K562 (cell line): ENCODE measurements at regions not wholly inside any gene's neighbourhood (a gene's known extent, or its start where the extent isn't known, plus 50 kb on each side); places are given as distances from the start of the nearest gene placed in this dataset.

Experiments used
- ATAC-seq: fragments of 200-7000 bp; cut with Tn5 transposase; 3 replicates; pipeline ENCODE4 v1.9.1; 2020; ENCODE audit warnings: moderate library complexity
- BruUV-seq: library from RNA; stranded (reverse); fragments of 400-500 nt; replicated peaks from 2 replicates; lab custom pipeline; 2021; lab: Mats Ljungman, UMichigan
- CTCF ChIA-PET: fragments of 300-600 bp; formaldehyde crosslinking; extraction: SDS; loops from one replicate; lab custom pipeline; 2021; ENCODE audit warnings: low intra/inter-chr PET ratio; lab: Yijun Ruan, JAX
- POLR2A ChIA-PET: fragments of 300-600, 350-650 bp; sonication (Branson Sonifier 250); formaldehyde crosslinking; extraction: SDS; loops from one replicate; lab custom pipeline; 2021; ENCODE audit warnings: antibody characterized with exemption, inconsistent platforms; lab: Yijun Ruan, JAX
- DNase-seq, 4 experiments: peaks; one replicate each; pipeline versions ENCODE4 v3.0.0 to v3.0.0-alpha.2; 2011 to 2018; ENCODE audit warnings: low spot score in 3 of 4, mixed read lengths in 3 of 4; ENCODE audit errors: extremely low read depth in 1 of 4
- FAIRE-seq: peaks from 2 replicates; lab custom pipeline; 2011; peaks lifted over from hg19 to GRCh38; lab: Jason Lieb, UNC
- H2AFZ ChIP-seq: 2 replicates; pipeline ENCODE4 v1.6.0; 2011; ENCODE audit warnings: low read depth, low read length, control low read depth, inconsistent platforms
- H3K27ac ChIP-seq: fragments of 200-600 bp; 3 replicates; pipeline ENCODE4 v1.8.0; 2011; ENCODE audit warnings: low read depth, mild to moderate bottlenecking, control low read depth, inconsistent platforms, low read length, moderate library complexity, mixed read lengths; ENCODE audit errors: extremely low read depth
- H3K27me3 ChIP-seq, 2 experiments: fragments of 300-600 bp in 1 of 2; 2 replicates in 1 of 2; 3 replicates in 1 of 2; pipeline versions ENCODE4 v1.6.0 to v1.8.0; 2011; ENCODE audit warnings: inconsistent platforms in 2 of 2, low read length in 2 of 2, mild to moderate bottlenecking in 1 of 2, mixed read lengths in 1 of 2, moderate library complexity in 1 of 2; ENCODE audit not compliant: control insufficient read depth in 2 of 2, insufficient read depth in 2 of 2
- H3K36me3 ChIP-seq: fragments of 300-600 bp; 3 replicates; pipeline ENCODE4 v1.8.0; 2011; ENCODE audit warnings: mild to moderate bottlenecking, low read length, inconsistent platforms; ENCODE audit not compliant: control insufficient read depth, insufficient read depth
- H3K4me1 ChIP-seq, 2 experiments: fragments of 200-600 bp in 1 of 2; replicated peaks in 1 of 2; 2 replicates in 1 of 2; 3 replicates in 1 of 2; pipeline versions ENCODE4 v1.5.1 to v1.8.0; 2011; ENCODE audit warnings: inconsistent platforms in 2 of 2, low read length in 2 of 2, mild to moderate bottlenecking in 1 of 2, mixed read lengths in 1 of 2, moderate library complexity in 1 of 2; ENCODE audit not compliant: control insufficient read depth in 2 of 2, insufficient read depth in 2 of 2
- H3K4me2 ChIP-seq: 2 replicates; pipeline ENCODE4 v1.6.1; 2011; ENCODE audit warnings: low read length, control low read depth, inconsistent platforms, mixed read lengths; ENCODE audit not compliant: insufficient read depth
- H3K4me3 ChIP-seq: fragments of 200-600 bp; sonication (generic), shearing (Covaris generic); 2 replicates; pipeline ENCODE4 v1.5.1; 2016; ENCODE audit warnings: control low read depth, inconsistent platforms
- H3K79me2 ChIP-seq: fragments of 200-600 bp; 3 replicates; pipeline ENCODE4 v1.8.0; 2011; ENCODE audit warnings: low read length, inconsistent platforms; ENCODE audit not compliant: control insufficient read depth, insufficient read depth
- H3K9ac ChIP-seq, 2 experiments: 2 replicates each; pipeline versions ENCODE4 v1.6.0 to v1.6.1; 2011; ENCODE audit warnings: low read depth in 2 of 2, low read length in 2 of 2, control low read depth in 1 of 2, inconsistent platforms in 1 of 2, mild to moderate bottlenecking in 1 of 2, mixed read lengths in 1 of 2; ENCODE audit not compliant: insufficient read depth in 1 of 2
- H3K9me1 ChIP-seq: one replicate; pipeline ENCODE4 v1.6.0; 2011; ENCODE audit warnings: inconsistent platforms, mild to moderate bottlenecking, low read length, moderate library complexity; ENCODE audit not compliant: control insufficient read depth, insufficient read depth
- H3K9me3 ChIP-seq: replicated peaks from 2 replicates; pipeline ENCODE4 v1.5.1; 2011; ENCODE audit warnings: low read depth, low read length, inconsistent platforms; ENCODE audit not compliant: control insufficient read depth, insufficient read depth
- H4K20me1 ChIP-seq: replicated peaks from 2 replicates; pipeline ENCODE4 v1.6.1; 2011; ENCODE audit warnings: low read length, inconsistent platforms, mixed read lengths; ENCODE audit not compliant: control insufficient read depth, insufficient read depth
- AFF1 ChIP-seq, 2 experiments: fragments of 450-650 bp; IDR thresholded peaks; 2 replicates each; pipeline ENCODE4 v1.6.1; 2018; ENCODE audit warnings: mild to moderate bottlenecking in 2 of 2, low read depth in 1 of 2; ENCODE audit not compliant: partially characterized antibody in 2 of 2
- CBX2 ChIP-seq: fragments of 200-600 bp; sonication (generic); IDR thresholded peaks from one replicate; pipeline ENCODE4 v1.6.1; 2012; ENCODE audit warnings: mild to moderate bottlenecking, low read length, inconsistent platforms; ENCODE audit not compliant: insufficient read depth, poor library complexity, severe bottlenecking
- CBX5 ChIP-seq: IDR thresholded peaks from 2 replicates; pipeline ENCODE4 v1.6.1; 2014; ENCODE audit warnings: low read depth, borderline replicate concordance
- CCAR2 ChIP-seq: fragments of 200-400 bp; formaldehyde crosslinking; IDR thresholded peaks from 2 replicates; pipeline ENCODE4 v1.6.1; 2017; ENCODE audit warnings: mild to moderate bottlenecking, low read depth, low read length
- ELF2 ChIP-seq: fragments of 250-450 bp; sonication (Bioruptor Pico); IDR thresholded peaks from 2 replicates; pipeline ENCODE4 v1.5.0; 2021; ENCODE audit warnings: mild to moderate bottlenecking
- NR2F6 ChIP-seq: fragments of 450-650 bp; formaldehyde crosslinking; IDR thresholded peaks from 2 replicates; pipeline ENCODE4 v1.4.0; 2020; ENCODE audit warnings: mild to moderate bottlenecking
- PCBP2 ChIP-seq: fragments of 200-400 bp; formaldehyde crosslinking; IDR thresholded peaks from 2 replicates; pipeline ENCODE4 v1.6.1; 2018; ENCODE audit warnings: low read length, low read depth, mild to moderate bottlenecking, moderate library complexity; ENCODE audit not compliant: poor library complexity, severe bottlenecking
- PURB ChIP-seq: sonication (generic); formaldehyde crosslinking; IDR thresholded peaks from 2 replicates; pipeline ENCODE4 v1.9.0; 2021; ENCODE audit warnings: low read depth, mild to moderate bottlenecking, missing genetic modification reagents
- SMAD3 ChIP-seq: fragments of 450-650 bp; formaldehyde crosslinking; conservative IDR thresholded peaks from 2 replicates; pipeline ENCODE4 v1.4.0; 2020; ENCODE audit warnings: mild to moderate bottlenecking
- TBP ChIP-seq: optimal IDR thresholded peaks from 2 replicates; pipeline ENCODE3; 2011; ENCODE audit warnings: low read depth, low read length, improper control_type of control experiment
- TOE1 ChIP-seq, 2 experiments: fragments of 450-650 bp in 1 of 2; sonication (generic) in 1 of 2; formaldehyde crosslinking in 1 of 2; IDR thresholded peaks; 2 replicates each; pipeline versions ENCODE4 v1.7.1 to v1.8.0; 2016 to 2022; ENCODE audit warnings: borderline replicate concordance in 2 of 2, mild to moderate bottlenecking in 2 of 2, antibody characterized with exemption in 1 of 2, inconsistent platforms in 1 of 2, low read depth in 1 of 2, missing genetic modification reagents in 1 of 2, moderate library complexity in 1 of 2
- ZBTB34 ChIP-seq: fragments of 250-450 bp; sonication (Bioruptor Pico); IDR thresholded peaks from 2 replicates; pipeline ENCODE4 v1.8.0; 2021; ENCODE audit warnings: mild to moderate bottlenecking, moderate library complexity
- ZHX1 ChIP-seq: fragments of 150-350 bp; conservative IDR thresholded peaks from 2 replicates; pipeline ENCODE4 v1.6.1; 2014; ENCODE audit warnings: low read length
- ZKSCAN8 ChIP-seq: fragments of 200-800 bp; sonication (Bioruptor generic); IDR thresholded peaks from 2 replicates; pipeline ENCODE4 v1.6.1; 2016; ENCODE audit warnings: missing genetic modification characterization, missing compliant biosample characterization
- ZNF668 ChIP-seq: fragments of 250-450 bp; sonication (Bioruptor Pico); IDR thresholded peaks from 2 replicates; pipeline ENCODE4 v1.8.0; 2022; ENCODE audit warnings: mild to moderate bottlenecking, inconsistent platforms
- WGBS: fragments of 100-300 bp; shearing (Covaris generic); methylation state at CpG from one replicate; pipeline ENCODE4 v1.1.6; 2016; ENCODE audit warnings: low coverage, mixed read lengths; ENCODE audit not compliant: insufficient coverage; ENCODE audit errors: missing lambda C conversion rate; 5-methylcytosine and 5-hydroxymethylcytosine counted together
- in situ Hi-C: fragments of 300-500 bp; cut with MboI; formaldehyde crosslinking; loops from 4 replicates; pipeline ENCODE4 v1.15.0; 2018; ENCODE audit warnings: inconsistent platforms, mixed read lengths
- intact Hi-C: fragments of 100-400 bp; cut with micrococcal nuclease; formaldehyde crosslinking; loops from 2 replicates; pipeline ENCODE4 v1.14.2; 2022

GRCh38 chr1:243927381-243927780, 77.3 kb upstream of the AKT3 start:
- ChIA-PET POLR2A (no interaction called here), CTCF (no interaction called here)
- Histone ChIP-seq H3K9me1 (no peaks in the 10 kb centered on the region), H3K79me2 (no peaks in the 10 kb centered on the region), H3K36me3 (no peaks in the 10 kb centered on the region), H3K4me3 (no peak overlapping the region), H2AFZ (no peak overlapping the region), H3K27ac (no peak overlapping the region), H4K20me1 (0 out of 2 replicates have a peak, but pooled peaks cover 3% of the 10 kb centered on the region), H3K27me3 (peaks cover 21 to 39% of the 10 kb centered on the region in 2 experiments; a peak in 3 of 5 replicates), H3K4me1 (peaks cover 3 to 4% of the 10 kb centered on the region in 2 experiments; a peak in 4 of 5 replicates), H3K4me2 (no peak overlapping the region), H3K9ac (no peak overlapping the region), H3K9me3 (no peaks in the 10 kb centered on the region)
- no TSS peak for BruUV-seq
- FAIRE-seq (no peak), ATAC-seq (no peak), DNase-seq (no peak)
- in situ Hi-C loops (no loop called here), intact Hi-C loops (no loop called here)
- 3% methylated on average over 2 of the region's 2 CpGs for WGBS
- no peak for TF ChIP-seq PURB (CRISPR knock-in tag)
- TF ChIP-seq ZKSCAN8, result no peak
- TF ChIP-seq SMAD3 (CRISPR knock-in tag), result no peak
- no peak for TF ChIP-seq TBP
- TF ChIP-seq ZBTB34 (CRISPR knock-in tag), result no peak
- TF ChIP-seq CBX5, result no peak
- no peak for TF ChIP-seq CCAR2
- no peak for TF ChIP-seq CBX2
- TF ChIP-seq PCBP2, result no peak
- no peak for TF ChIP-seq TOE1 (IDR thresholded peaks at IDR 0.05; ENCODE audit: borderline replicate concordance)
- TF ChIP-seq TOE1 (CRISPR knock-in tag; IDR thresholded peaks at IDR 0.05; ENCODE audit: borderline replicate concordance, low read depth), result no peak
- no peak for TF ChIP-seq ZNF668 (CRISPR knock-in tag)
- no peak for TF ChIP-seq ZHX1
- no peak for TF ChIP-seq AFF1 (IDR thresholded peaks at IDR 0.05; ENCODE audit: low read depth in 1 of 2, partially characterized antibody in 2 of 2)
- no peak for TF ChIP-seq NR2F6 (CRISPR knock-in tag)
- no peak for TF ChIP-seq ELF2
